Renal cortical epithelial cell (primary cell): ENCODE measurements at regions not wholly inside any gene's neighbourhood (a gene's known extent, or its start where the extent isn't known, plus 50 kb on each side); places are given as distances from the start of the nearest gene placed in this dataset.
"Not testable (repeated sequence)": the region's sequence is repeated elsewhere in the genome, so short reads cannot be mapped to it uniquely, and the experiment has no call there.

Experiments
- DNase-seq: peaks from one replicate; pipeline ENCODE4 v3.0.0-alpha.2; 2011; ENCODE audit warnings: low read depth

- DNase-seq: no peak
These were observed 191.7 kb downstream of the NDUFA10 start for GRCh38 chr2:239833269-239834109.

GRCh38 chr2:239832490-239833268 lies 192.5 kb downstream of the NDUFA10 start:
- DNase-seq: no peak

- no peak for DNase-seq
These were observed 193.2 kb downstream of the NDUFA10 start for GRCh38 chr2:239831861-239832489.

GRCh38 chr2:239831001-239831731 lies 194.0 kb downstream of the NDUFA10 start:
- no peak for DNase-seq

GRCh38 chr2:239830121-239831000 lies 194.8 kb downstream of the NDUFA10 start:
- DNase-seq: no peak

- DNase-seq: no peak
These were observed 195.8 kb downstream of the NDUFA10 start for GRCh38 chr2:239829326-239829725.

GRCh38 chr2:239828973-239829275 lies 196.2 kb downstream of the NDUFA10 start:
- not testable (repeated sequence) for DNase-seq

GRCh38 chr2:239828192-239828972 lies 196.8 kb downstream of the NDUFA10 start:
- DNase-seq: no peak

GRCh38 chr2:239827523-239827890 lies 197.6 kb downstream of the NDUFA10 start:
- DNase-seq: no peak

- DNase-seq: no peak
These were observed 198.2 kb downstream of the NDUFA10 start for GRCh38 chr2:239826786-239827522.

- no peak for DNase-seq
These were observed 198.8 kb downstream of the NDUFA10 start for GRCh38 chr2:239826376-239826775.

- no peak for DNase-seq
These were observed 199.5 kb downstream of the NDUFA10 start for GRCh38 chr2:239825705-239825979.

- no peak for DNase-seq
These were observed 200.1 kb downstream of the NDUFA10 start for GRCh38 chr2:239824866-239825704.

GRCh38 chr2:239824046-239824694 lies 201.0 kb downstream of the NDUFA10 start:
- peak; percentile 34 for DNase-seq

GRCh38 chr2:239822146-239822831 lies 202.9 kb downstream of the NDUFA10 start:
- DNase-seq: no peak

GRCh38 chr2:239821694-239822075 lies 203.5 kb downstream of the NDUFA10 start:
- DNase-seq: no peak

GRCh38 chr2:239820836-239821693 lies 204.1 kb downstream of the NDUFA10 start:
- DNase-seq: no peak
